K562 (cell line): ENCODE measurements at regions not wholly inside any gene's neighbourhood (a gene's known extent, or its start where the extent isn't known, plus 50 kb on each side); places are given as distances from the start of the nearest gene placed in this dataset.

Experiments used
- CHD2 ChIP-seq: IDR thresholded peaks from 2 replicates; pipeline ENCODE4 v1.6.1; 2011; ENCODE audit warnings: low read depth, low read length
- ETS1 ChIP-seq: conservative IDR thresholded peaks from 2 replicates; pipeline ENCODE4 v1.6.1; 2011; ENCODE audit warnings: low read depth, mild to moderate bottlenecking, low read length; ENCODE audit not compliant: control insufficient read depth
- LEF1 ChIP-seq: fragments of 450-650 bp; IDR thresholded peaks from 2 replicates; pipeline ENCODE4 v1.6.1; 2016; ENCODE audit warnings: mild to moderate bottlenecking
- MCM7 ChIP-seq, 2 experiments: fragments of 450-650 bp; IDR thresholded peaks; 2 replicates each; pipeline ENCODE4 v1.6.1; 2016 to 2018
- MEF2A ChIP-seq: IDR thresholded peaks from 2 replicates; pipeline ENCODE4 v1.6.1; 2011; ENCODE audit warnings: low read depth, mild to moderate bottlenecking, low read length, moderate library complexity; ENCODE audit not compliant: control insufficient read depth
- SNIP1 ChIP-seq: fragments of 450-650 bp; IDR thresholded peaks from 2 replicates; pipeline ENCODE4 v1.7.1; 2017; ENCODE audit warnings: low read depth, mild to moderate bottlenecking
- SREBF1 ChIP-seq: fragments of 150-350 bp; IDR thresholded peaks from 2 replicates; pipeline ENCODE4 v1.6.1; 2014; ENCODE audit warnings: antibody characterized with exemption, low read depth, low read length, borderline replicate concordance
- ZSCAN29 ChIP-seq: fragments of 450-650 bp; IDR thresholded peaks from 2 replicates; pipeline ENCODE4 v1.6.1; 2017
- TF ChIP-seq, protein P1 (sequence below): fragments of 150-350 bp; IDR thresholded peaks from 2 replicates; pipeline ENCODE4 v1.6.1; 2014; ENCODE audit warnings: low read depth, mild to moderate bottlenecking, low read length, borderline replicate concordance

DNA sequence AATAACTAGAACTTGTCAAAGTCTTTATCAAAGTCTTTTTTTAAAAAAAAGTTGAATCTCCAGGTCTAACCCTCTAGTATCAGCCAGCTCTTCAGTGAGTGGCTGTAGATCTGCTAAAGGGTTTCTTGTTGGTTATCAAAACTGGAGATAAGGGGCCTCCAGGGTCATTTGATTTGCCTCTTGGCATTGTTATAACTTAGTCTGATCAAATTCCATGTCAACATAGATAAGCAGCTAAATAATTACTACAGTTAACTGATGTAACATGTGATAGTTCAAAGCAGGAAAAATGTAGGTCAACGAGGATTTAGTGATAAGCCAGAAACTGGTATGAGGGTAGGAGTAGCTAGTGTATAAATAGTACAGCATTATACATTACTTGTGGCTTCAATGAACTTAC, 465.1 kb downstream of the PDHA2 start (continued):
- TF ChIP-seq, protein P1, sequence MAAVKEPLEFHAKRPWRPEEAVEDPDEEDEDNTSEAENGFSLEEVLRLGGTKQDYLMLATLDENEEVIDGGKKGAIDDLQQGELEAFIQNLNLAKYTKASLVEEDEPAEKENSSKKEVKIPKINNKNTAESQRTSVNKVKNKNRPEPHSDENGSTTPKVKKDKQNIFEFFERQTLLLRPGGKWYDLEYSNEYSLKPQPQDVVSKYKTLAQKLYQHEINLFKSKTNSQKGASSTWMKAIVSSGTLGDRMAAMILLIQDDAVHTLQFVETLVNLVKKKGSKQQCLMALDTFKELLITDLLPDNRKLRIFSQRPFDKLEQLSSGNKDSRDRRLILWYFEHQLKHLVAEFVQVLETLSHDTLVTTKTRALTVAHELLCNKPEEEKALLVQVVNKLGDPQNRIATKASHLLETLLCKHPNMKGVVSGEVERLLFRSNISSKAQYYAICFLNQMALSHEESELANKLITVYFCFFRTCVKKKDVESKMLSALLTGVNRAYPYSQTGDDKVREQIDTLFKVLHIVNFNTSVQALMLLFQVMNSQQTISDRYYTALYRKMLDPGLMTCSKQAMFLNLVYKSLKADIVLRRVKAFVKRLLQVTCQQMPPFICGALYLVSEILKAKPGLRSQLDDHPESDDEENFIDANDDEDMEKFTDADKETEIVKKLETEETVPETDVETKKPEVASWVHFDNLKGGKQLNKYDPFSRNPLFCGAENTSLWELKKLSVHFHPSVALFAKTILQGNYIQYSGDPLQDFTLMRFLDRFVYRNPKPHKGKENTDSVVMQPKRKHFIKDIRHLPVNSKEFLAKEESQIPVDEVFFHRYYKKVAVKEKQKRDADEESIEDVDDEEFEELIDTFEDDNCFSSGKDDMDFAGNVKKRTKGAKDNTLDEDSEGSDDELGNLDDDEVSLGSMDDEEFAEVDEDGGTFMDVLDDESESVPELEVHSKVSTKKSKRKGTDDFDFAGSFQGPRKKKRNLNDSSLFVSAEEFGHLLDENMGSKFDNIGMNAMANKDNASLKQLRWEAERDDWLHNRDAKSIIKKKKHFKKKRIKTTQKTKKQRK = no peak
- TF ChIP-seq SREBF1 (no peak), SNIP1 (no peak), CHD2 (no peak), MEF2A (no peak), MCM7 (IDR thresholded peaks at IDR 0.05) (no peak), ETS1 (no peak), LEF1 (no peak), ZSCAN29 (no peak)
